HG02798 (cell line): ENCODE measurements at regions not wholly inside any gene's neighbourhood (a gene's known extent, or its start where the extent isn't known, plus 50 kb on each side); places are given as distances from the start of the nearest gene placed in this dataset.

Experiments
- ATAC-seq: cut with Tn5 transposase; IDR thresholded peaks from one replicate; pipeline ENCODE4 v1.9.1; 2021; ENCODE audit warnings: mild to moderate bottlenecking; ENCODE audit not compliant: unreplicated experiment, poor library complexity

DNA sequence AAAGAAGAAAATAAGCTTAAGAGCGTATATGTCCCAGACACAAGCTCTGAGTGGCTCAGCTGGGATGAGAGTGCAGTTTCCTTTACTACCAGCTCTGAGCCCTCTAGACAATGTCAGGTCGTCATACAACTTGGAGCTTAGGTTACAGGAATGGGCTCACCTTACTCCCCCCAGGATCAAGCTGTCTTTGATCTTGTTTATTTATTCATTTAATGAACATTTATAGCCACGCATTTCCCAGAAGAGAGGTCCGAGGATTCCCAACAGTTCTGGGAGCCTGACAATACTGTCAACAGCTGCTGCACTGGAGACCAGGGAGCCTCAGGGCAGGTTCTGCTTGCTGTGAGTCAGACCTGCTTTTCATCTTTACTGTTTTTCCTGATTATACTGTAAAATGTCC lies 378.9 kb downstream of the PLPP3 start:
- ATAC-seq, result no peak

GRCh38 chr1:56199956-56200355 lies 379.4 kb downstream of the PLPP3 start:
- no peak for ATAC-seq

- no peak for ATAC-seq
Measured at GRCh38 chr1:56199061-56199460, 380.3 kb downstream of the PLPP3 start.

GRCh38 chr1:56197946-56198345 lies 381.4 kb downstream of the PLPP3 start:
- no peak for ATAC-seq

GRCh38 chr1:56196839-56197238 lies 382.5 kb downstream of the PLPP3 start:
- no peak for ATAC-seq

DNA sequence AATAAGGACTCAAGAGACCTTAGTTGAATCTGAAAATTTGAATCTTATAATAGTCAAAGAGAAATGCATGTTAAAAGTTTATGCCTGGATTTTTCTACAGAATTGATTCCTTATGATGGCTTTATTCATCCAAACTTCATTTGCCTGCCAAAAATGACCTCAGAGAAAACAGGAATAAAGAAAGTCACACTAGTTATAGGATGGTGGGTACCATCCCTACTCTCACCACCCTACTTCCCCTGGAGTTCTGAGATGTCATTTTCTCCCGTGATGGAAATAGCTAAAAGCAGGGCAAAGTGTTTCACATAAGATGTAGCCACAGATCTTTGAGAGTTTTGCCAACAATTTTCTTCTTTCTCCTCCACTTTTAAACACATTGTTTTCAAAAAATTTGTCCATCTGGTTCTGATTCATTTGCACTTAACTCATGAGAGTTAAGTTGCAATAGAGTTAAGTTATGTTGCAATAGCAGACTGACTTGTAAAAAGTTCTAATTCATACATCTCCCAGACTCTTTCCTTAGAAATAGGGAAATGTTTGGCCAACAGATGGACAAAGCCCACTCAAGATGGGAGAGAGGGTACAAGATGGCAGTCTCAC lies 384.6 kb downstream of the PLPP3 start:
- ATAC-seq, result no peak

DNA sequence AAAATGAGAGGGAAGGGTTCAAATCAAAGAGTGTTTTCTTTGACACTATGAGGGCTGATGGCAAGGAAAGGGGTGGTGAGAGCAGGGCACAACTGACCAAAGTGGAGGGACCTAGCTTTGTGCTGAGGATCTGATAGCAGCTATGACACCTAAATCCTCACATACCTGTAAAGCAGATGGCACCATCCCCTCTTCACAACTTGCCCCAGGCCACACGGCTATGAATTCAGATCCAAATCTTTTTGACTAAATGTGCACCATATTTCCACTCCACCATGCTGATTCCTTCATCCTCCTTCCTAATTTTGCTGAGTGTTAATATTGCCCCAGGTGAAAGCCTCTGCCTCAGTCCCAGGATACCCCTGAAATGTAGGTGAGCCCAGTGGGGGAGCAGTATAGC lies 385.7 kb downstream of the PLPP3 start:
- no peak for ATAC-seq

GRCh38 chr1:56191369-56191768 lies 388.0 kb downstream of the PLPP3 start:
- ATAC-seq, result no peak

DNA sequence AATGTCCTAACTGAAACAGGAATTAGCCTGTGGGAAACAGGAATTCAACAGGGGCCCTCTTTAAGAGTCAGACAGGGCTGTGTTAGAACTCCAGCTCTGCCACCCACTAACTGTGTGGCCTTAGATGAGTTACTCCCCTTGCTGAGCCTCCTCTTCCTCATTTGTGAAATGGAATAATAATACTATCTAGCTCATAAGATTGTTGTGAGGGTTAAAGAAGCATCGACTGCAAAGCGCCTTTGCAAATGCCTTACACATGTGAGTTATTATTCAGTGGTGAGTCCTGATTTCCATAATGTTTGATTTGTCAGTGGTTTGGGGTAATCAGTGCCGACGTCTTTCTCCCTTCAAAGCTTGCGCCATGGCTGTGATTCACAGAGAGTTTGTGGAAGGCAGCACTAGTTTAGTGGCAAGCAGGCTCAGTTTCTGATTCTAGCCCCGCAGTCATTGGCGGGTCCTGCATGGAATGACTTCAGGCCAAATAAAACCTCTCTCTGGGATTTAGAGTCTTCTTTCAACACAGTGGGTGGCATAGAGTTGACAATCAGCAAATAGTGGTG lies 388.5 kb downstream of the PLPP3 start:
- no peak for ATAC-seq

DNA sequence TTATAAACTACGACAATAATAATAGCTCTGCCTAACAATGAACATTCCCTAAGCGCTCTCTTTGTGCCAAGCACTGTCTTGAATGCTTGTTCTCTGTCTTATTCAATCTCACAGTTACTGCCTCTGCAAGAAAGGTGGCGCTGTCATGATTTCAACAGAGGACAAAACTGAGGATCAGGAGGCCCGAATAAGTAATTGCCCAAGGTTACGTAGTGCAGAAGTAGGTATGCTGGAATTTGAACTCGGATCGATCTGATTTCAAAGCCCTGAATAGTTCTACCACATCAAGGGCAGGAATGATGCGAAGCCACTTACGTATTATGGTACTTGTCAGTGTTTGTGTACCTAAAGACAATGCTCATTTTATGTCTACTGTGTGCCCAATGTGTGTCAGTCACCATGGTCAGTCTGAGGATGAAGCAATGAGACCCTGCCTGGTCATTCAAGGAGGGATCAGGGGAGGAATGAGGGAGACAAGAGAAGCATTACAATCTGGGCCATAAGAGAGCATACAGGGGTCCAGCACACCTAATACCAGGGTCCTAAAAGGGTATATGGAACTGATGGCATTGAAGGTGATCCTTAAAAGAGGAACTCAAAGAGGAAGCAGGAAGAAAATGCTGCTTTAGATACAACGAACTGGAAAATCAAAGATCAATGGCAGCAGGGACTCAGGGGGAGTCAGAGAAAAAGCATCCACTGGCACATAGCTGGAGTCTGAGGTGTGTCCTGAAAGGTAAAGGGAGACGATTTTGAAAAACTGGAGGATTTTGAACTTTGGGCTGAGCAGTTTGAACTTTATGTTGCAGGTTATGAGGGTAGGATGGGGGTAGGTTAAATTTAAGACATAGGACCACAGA lies 389.2 kb downstream of the PLPP3 start:
- ATAC-seq, result no peak

GRCh38 chr1:56189454-56189853 lies 389.9 kb downstream of the PLPP3 start:
- no peak for ATAC-seq

GRCh38 chr1:56188855-56189254 lies 390.5 kb downstream of the PLPP3 start:
- no peak for ATAC-seq

- no peak for ATAC-seq
Measured at GRCh38 chr1:56188221-56188620, 391.1 kb downstream of the PLPP3 start.

GRCh38 chr1:56187405-56187804 lies 392.0 kb downstream of the PLPP3 start:
- no peak for ATAC-seq

DNA sequence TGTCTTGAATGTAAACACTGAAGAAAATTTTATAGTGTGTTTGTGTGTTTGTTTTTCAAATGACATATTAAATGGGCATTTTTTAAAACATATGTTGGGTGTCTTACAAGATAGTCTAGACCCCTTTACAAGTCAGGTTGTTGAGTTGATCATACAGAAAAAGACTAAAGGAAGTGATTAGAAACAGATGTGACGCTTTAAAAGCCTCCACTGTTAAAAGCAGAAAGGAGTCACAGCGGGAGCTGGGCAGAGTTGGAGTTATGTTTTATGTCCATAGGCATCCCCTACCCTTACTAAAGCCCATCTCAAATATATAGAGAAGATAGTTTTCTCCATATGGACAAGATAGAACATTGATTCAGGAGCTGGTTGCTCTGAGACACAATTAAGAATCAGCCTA lies 393.9 kb downstream of the PLPP3 start:
- no peak for ATAC-seq

DNA sequence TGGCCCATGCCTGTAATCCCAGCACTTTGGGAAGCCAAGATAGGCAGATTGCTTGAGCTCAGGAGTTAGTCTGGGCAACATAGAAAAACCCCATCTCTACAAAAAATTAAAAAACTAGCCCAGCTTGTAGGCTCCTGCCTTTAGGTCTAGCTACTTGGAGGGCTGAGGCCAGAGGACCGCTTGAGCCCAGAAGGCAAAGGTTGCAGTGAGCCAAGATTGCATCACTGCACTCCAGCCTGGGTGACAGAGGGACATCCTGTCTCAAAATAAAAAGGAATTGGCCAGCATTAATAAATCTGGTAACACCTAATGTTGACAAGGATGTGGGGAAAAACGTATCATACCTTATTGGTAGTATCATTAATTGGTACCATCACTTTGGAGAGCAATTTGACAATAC lies 396.2 kb downstream of the PLPP3 start:
- ATAC-seq, result no peak

DNA sequence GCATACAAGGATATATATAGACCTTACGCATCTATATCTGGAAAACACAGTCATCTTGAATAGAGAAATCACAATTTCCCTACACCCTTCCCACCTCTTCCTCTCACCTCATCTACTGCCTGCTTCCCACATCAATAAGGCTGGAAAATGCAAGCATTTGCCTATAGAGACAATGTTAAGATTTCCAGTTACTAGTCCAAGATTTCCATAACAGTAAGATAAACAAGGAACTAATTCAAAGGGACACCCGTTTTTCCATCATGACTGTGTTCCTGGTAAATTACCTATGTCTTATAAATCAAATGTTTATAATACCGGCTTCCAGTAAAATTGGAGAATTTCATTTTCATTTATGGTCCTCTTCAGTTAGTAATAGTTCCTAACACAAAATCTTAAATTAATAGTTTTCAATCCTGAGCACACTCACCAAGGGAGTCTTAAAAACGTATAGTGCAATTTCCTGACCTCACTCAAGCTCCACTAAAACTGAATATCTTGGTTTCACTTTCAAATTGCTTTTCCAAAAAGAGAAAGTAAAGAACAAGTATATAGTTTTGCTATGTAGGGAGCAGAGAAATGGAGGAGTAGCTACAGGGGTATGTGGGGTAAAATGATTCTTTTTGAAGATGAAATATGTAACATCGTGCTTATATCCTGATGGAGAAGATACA lies 398.7 kb downstream of the PLPP3 start:
- no peak for ATAC-seq

GRCh38 chr1:56179543-56179942 lies 399.8 kb downstream of the PLPP3 start:
- ATAC-seq, result no peak

- no peak for ATAC-seq
Measured at GRCh38 chr1:56175211-56175610, 404.2 kb downstream of the PLPP3 start.

DNA sequence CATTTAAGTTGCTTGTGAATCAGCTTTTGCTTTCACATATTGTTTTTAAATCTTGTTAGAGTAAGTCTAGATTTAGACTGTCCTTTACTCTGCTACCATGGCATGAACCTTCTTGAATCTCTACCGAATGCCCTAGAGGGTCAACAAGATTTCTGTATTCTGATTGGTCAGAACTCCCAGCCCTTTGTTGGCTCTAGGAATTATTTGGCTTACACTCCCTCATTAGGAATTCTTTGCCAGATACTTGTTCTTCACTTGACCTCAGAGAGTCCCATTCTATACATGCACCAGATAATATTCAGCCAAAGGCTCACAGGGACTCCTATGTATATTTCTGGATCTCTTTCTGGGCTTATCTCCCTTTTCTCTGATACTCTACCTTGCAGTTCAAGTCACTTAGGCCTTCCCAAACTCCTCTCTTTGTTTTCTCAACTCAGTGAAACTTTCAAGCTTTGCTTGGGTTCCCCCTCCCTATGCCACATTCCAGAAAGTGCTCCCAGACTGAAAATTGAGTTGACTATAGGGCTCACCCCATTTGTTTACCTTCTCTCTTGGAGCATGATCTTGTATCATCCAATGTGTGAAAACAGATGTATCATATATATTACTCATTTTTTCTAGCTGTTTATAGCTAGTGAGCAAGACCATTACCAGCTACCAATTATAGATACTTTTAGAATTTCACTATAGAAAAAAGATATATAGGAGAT lies 405.0 kb downstream of the PLPP3 start:
- ATAC-seq, result no peak

- ATAC-seq, result no peak
Measured at GRCh38 chr1:56173736-56174135, 405.6 kb downstream of the PLPP3 start.
